Suprapubic skin (tissue), 3 donors: ENCODE measurements at regions not wholly inside any gene's neighbourhood (a gene's known extent, or its start where the extent isn't known, plus 50 kb on each side); places are given as distances from the start of the nearest gene placed in this dataset.

Source experiments
- POLR2AphosphoS5 ChIP-seq, 3 donors: sonication (generic); formaldehyde crosslinking; IDR thresholded peaks; one replicate each; pipeline ENCODE4 v1.6.1; 2017; ENCODE audit warnings: antibody characterized with exemption in 3 of 3
- TF ChIP-seq, protein P1 (sequence below), 2 donors: fragments of 200-600 bp in 1 of 2; fragments of 450-650 bp in 1 of 2; sonication (generic) in 1 of 2; IDR thresholded peaks; one replicate each; pipeline ENCODE4 v1.5.1; 2016 to 2019; ENCODE audit warnings: antibody characterized with exemption in 2 of 2, mild to moderate bottlenecking in 1 of 2, moderate library complexity in 1 of 2

DNA sequence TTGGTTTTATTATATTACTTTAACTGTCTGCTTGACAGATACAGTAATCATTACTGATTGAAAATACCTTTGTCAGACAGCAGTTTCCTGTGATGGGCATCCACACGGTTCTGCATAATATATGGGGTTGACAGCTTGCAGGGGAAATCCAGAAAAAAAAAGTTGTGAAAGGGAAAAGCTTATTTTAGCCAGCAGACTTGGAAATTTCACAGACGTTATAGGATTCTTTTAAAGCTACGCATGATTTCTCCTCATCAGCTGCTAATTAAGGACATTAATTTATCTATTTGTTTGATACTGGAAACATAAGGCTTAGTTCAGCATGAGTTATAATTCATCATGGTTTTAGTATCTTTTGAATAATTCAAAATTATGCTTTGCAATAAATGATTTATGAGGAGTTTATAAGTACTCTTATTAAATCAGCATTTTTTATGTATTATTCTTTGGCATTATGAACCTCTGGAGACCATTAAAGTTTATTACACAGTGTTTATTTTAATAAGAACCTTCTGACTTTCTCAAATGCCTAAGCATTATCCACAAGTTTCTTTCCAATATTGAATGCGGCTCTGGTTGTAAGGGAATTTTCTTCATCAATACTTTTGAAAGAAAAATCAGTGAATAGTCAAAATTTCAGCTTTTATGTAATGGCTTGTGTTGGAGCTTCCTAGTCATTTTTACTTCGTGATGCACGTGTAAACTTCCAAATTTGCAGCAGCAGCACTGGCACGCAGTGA, 235.3 kb upstream of the KCNK2 start:
- no peak for TF ChIP-seq POLR2AphosphoS5 (IDR thresholded peaks at IDR 0.05)
- TF ChIP-seq, protein P1, sequence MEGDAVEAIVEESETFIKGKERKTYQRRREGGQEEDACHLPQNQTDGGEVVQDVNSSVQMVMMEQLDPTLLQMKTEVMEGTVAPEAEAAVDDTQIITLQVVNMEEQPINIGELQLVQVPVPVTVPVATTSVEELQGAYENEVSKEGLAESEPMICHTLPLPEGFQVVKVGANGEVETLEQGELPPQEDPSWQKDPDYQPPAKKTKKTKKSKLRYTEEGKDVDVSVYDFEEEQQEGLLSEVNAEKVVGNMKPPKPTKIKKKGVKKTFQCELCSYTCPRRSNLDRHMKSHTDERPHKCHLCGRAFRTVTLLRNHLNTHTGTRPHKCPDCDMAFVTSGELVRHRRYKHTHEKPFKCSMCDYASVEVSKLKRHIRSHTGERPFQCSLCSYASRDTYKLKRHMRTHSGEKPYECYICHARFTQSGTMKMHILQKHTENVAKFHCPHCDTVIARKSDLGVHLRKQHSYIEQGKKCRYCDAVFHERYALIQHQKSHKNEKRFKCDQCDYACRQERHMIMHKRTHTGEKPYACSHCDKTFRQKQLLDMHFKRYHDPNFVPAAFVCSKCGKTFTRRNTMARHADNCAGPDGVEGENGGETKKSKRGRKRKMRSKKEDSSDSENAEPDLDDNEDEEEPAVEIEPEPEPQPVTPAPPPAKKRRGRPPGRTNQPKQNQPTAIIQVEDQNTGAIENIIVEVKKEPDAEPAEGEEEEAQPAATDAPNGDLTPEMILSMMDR (IDR thresholded peaks at IDR 0.05), result no peak
